ENCODE measurements at regions not wholly inside any gene's neighbourhood (a gene's known extent, or its start where the extent isn't known, plus 50 kb on each side); places are given as distances from the start of the nearest gene placed in this dataset.

DNA sequence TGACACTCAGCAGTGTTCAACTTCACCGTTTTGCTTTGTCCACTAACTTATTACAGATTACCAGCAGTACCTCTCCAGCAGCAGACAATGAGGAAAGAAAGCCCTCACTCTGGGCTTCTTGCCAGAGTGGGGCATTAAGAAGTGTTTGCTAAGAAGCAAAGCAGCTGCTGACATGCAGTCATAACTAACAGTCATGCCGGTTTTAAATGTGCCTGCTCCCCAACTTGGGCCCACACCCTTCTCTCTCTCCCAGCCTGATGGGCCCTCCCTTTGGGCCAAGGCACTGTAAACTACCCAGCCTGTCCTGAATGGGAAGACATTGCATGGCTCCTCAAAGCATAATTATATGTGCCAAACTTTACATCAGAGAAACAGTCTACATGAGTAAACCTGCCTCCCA, 54.6 kb upstream of the HHIP start:
- H3K36me3 ChIP-seq (ENCODE audit: insufficient read depth) = no peaks in the 10 kb centered on the region
- no peaks in the 10 kb centered on the region for H3K4me1 ChIP-seq (ENCODE audit: insufficient read depth)
- WGBS = 12% methylated on average over 2 of the region's 2 CpGs
- DNase-seq (ENCODE audit: extremely low spot score) = peak; percentile 11
- no peak overlapping the region for H3K4me3 ChIP-seq (ENCODE audit: low read depth, low read length)
- H3K27ac ChIP-seq (ENCODE audit: low read depth) = no peak overlapping the region

DNA sequence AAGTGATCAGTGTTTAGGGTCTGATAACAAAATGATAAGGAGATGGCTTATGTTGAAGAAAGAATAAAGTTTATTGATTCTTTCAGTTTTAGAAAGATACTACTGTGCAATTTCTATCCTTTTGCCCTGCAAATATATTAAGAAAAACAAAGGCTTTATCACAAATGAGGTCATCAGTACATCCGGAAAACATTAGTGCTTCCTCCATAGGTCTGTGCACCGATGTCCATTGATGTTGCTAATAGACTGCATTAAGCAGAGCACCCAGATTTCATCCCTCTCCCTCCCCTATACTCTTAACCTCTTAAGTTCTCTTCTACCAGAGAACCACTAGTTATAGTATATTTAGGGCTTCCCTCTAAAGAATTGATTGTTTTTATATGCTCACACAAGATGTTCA, 53.7 kb upstream of the HHIP start:
- Histone ChIP-seq H3K4me3 (ENCODE audit: low read depth, low read length) (no peak overlapping the region), H3K27ac (ENCODE audit: low read depth) (no peak overlapping the region), H3K36me3 (ENCODE audit: insufficient read depth) (no peaks in the 10 kb centered on the region), H3K4me1 (ENCODE audit: insufficient read depth) (no peaks in the 10 kb centered on the region)
- no peak for DNase-seq (ENCODE audit: extremely low spot score)
- 71% methylated on average over 2 of the region's 2 CpGs for WGBS

DNA sequence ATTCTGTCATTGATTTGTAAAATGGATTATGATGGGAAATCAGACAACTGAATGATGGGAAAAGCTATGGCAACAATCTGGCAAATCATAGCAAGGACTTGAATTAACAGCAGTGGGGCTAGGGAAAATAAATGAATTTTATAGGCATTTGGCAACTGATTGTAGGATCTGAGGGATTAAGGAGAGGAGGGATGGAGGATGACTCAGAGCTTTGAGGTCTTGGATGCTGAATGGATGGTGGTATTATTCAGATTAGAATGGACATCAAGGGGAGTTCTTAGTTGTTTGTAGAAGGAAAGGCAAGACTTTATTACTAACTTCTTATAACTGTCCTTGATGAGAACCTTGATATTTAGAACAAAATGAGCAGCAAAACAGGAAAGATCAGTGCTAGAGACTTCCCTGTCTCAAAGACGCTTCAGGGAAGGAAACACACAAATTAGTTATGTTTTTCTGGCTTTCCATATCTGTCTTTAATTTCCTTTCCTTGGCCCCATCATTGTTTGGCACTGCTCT, 51.4 kb upstream of the HHIP start:
- H3K27ac ChIP-seq (ENCODE audit: low read depth) = no peak overlapping the region
- H3K4me1 ChIP-seq (ENCODE audit: insufficient read depth) = no peaks in the 10 kb centered on the region
- no peaks in the 10 kb centered on the region for H3K36me3 ChIP-seq (ENCODE audit: insufficient read depth)
- DNase-seq (ENCODE audit: extremely low spot score) = no peak
- no peak overlapping the region for H3K4me3 ChIP-seq (ENCODE audit: low read depth, low read length)
- WGBS = 79% methylated on average over 1 of the region's 1 CpG

DNA sequence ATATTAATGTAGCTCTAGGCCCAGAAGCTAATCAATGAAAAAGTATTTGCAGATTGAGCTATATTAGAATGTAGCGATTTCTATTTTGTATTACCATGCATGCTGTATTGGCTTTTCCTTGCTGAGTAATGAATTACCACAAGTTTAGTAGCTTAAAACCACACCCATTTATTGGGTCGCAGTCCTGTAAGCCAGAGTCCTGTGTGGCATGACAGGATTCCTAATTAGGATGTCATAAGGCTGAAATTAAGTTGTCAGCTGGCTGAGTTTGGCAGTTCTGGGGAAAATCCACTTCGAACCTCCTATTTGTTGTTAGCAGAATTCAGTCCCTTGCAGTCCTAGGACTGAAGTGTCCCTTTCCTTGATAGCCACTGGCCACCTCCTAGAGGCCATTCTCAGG, 50.3 kb upstream of the HHIP start:
- H3K4me3 ChIP-seq (ENCODE audit: low read depth, low read length) = no peak overlapping the region

More for the DNA sequence above, 50.3 kb upstream of the HHIP start:
- Histone ChIP-seq H3K27ac (ENCODE audit: low read depth) (no peak overlapping the region), H3K36me3 (ENCODE audit: insufficient read depth) (no peaks in the 10 kb centered on the region), H3K4me1 (ENCODE audit: insufficient read depth) (no peaks in the 10 kb centered on the region)
- 96% methylated on average over 3 of the region's 3 CpGs for WGBS
- no peak for DNase-seq (ENCODE audit: extremely low spot score)

All from urinary bladder (tissue), 3 donors.